ENCODE measurements at regions not wholly inside any gene's neighbourhood (a gene's known extent, or its start where the extent isn't known, plus 50 kb on each side); places are given as distances from the start of the nearest gene placed in this dataset.

GRCh38 chr5:61641748-61642565 is 309.9 kb downstream of the ZSWIM6 start:
- DNase-seq: no peak
- H3K4me1 ChIP-seq: peaks cover 19 to 31% of the 10 kb centered on the region in 2 donors
- no peaks in the 10 kb centered on the region for H3K27me3 ChIP-seq
- WGBS, 2 donors: 83 to 88% methylated on average over 7 of the region's 7 CpGs
- no peak overlapping the region for H3K4me3 ChIP-seq (replicated peaks in 1 of 3)
- TF ChIP-seq POLR2A (IDR thresholded peaks at IDR 0.05): no peak
- H3K36me3 ChIP-seq: no peaks in the 10 kb centered on the region
- intact Hi-C loops (cut with DNase I): no loop called here
- no peak overlapping the region for H3K27ac ChIP-seq
- no peaks in the 10 kb centered on the region for H3K9me3 ChIP-seq

GRCh38 chr5:61647672-61648071 is 315.6 kb downstream of the ZSWIM6 start:
- H3K27me3 ChIP-seq: no peaks in the 10 kb centered on the region
- TF ChIP-seq POLR2A (IDR thresholded peaks at IDR 0.05): no peak
- no peak for TF ChIP-seq CTCF (IDR thresholded peaks at IDR 0.05)
- 88 to 92% methylated on average over 6 of the region's 6 CpGs for WGBS, 2 donors
- H3K36me3 ChIP-seq: no peaks in the 10 kb centered on the region
- no peak overlapping the region for H3K4me3 ChIP-seq (replicated peaks in 1 of 3)
- H3K27ac ChIP-seq: no peak overlapping the region
- DNase-seq: no peak
- H3K9me3 ChIP-seq: no peaks in the 10 kb centered on the region
- peaks cover 0 to 2% of the 10 kb centered on the region in 2 donors for H3K4me1 ChIP-seq
- intact Hi-C loops (cut with DNase I): no loop called here

GRCh38 chr5:61649231-61649630 is 317.2 kb downstream of the ZSWIM6 start:
- Histone ChIP-seq H3K36me3 (no peaks in the 10 kb centered on the region), H3K4me3 (replicated peaks in 1 of 3) (no peak overlapping the region), H3K27me3 (no peaks in the 10 kb centered on the region), H3K9me3 (no peaks in the 10 kb centered on the region), H3K27ac (no peak overlapping the region), H3K4me1 (peaks cover 0 to 4% of the 10 kb centered on the region in 2 donors)
- TF ChIP-seq POLR2A (IDR thresholded peaks at IDR 0.05) (no peak), CTCF (IDR thresholded peaks at IDR 0.05) (no peak)
- intact Hi-C loops (cut with DNase I): no loop called here
- no peak for DNase-seq
- 90 to 92% methylated on average over 4 of the region's 4 CpGs for WGBS, 2 donors

GRCh38 chr5:61649971-61650370 is 317.9 kb downstream of the ZSWIM6 start:
- no peak for DNase-seq
- H3K27me3 ChIP-seq: no peaks in the 10 kb centered on the region
- H3K9me3 ChIP-seq: no peaks in the 10 kb centered on the region
- H3K4me3 ChIP-seq (replicated peaks in 1 of 3): no peak overlapping the region
- H3K36me3 ChIP-seq: no peaks in the 10 kb centered on the region
- H3K4me1 ChIP-seq: peaks cover 0 to 4% of the 10 kb centered on the region in 2 donors
- intact Hi-C loops (cut with DNase I): loop anchor here (10.0 kb wide), 2 partner anchors 315 to 485 kb away; partner anchors contain the start of genes SMIM15 and ZSWIM6
- TF ChIP-seq CTCF (IDR thresholded peaks at IDR 0.05) (no peak), POLR2A (IDR thresholded peaks at IDR 0.05) (no peak)
- 77 to 89% methylated on average over 5 of the region's 5 CpGs for WGBS, 2 donors
- no peak overlapping the region for H3K27ac ChIP-seq

- no peaks in the 10 kb centered on the region for H3K36me3 ChIP-seq
- H3K4me3 ChIP-seq (replicated peaks in 1 of 3): no peak overlapping the region
- intact Hi-C loops (cut with DNase I): loop anchor here (10.0 kb wide), 2 partner anchors 316 to 486 kb away; partner anchors contain the start of genes SMIM15 and ZSWIM6
- H3K27ac ChIP-seq: no peak overlapping the region
- no peak for TF ChIP-seq CTCF (IDR thresholded peaks at IDR 0.05)
- TF ChIP-seq POLR2A (IDR thresholded peaks at IDR 0.05): no peak
- peaks cover 0 to 4% of the 10 kb centered on the region in 2 donors for H3K4me1 ChIP-seq
- H3K27me3 ChIP-seq: no peaks in the 10 kb centered on the region
- whole genome bisulfite sequencing, 2 donors: 95 to 100% methylated on average over 2 of the region's 2 CpGs
- no peak for DNase-seq
- no peaks in the 10 kb centered on the region for H3K9me3 ChIP-seq
Observed at GRCh38 chr5:61650661-61651060, 318.6 kb downstream of the ZSWIM6 start.
